ENCODE measurements at regions not wholly inside any gene's neighbourhood (a gene's known extent, or its start where the extent isn't known, plus 50 kb on each side); places are given as distances from the start of the nearest gene placed in this dataset.

- DNase-seq, result no peak
Observed at GRCh38 chr14:48973151-48973550, 613.0 kb downstream of the RPS29 start.

DNA sequence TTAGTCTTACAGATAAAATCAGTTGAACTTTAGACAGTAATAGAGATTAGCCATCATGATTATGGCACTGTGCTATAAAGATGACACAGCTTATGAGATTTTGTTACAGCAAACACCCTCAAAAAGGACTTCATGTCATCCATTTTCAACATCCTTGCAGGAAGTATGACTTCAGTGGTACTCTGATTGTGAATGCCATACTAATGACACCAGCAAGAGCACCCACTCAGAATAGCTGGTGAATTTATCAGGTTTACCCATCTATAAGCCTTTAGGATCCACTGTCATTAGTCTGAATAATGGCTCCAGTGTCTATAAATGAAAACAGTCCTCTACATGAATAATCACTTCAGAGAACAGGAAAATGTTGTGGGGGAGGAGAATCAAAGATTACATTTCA is 615.2 kb downstream of the RPS29 start:
- DNase-seq, result no peak

DNA sequence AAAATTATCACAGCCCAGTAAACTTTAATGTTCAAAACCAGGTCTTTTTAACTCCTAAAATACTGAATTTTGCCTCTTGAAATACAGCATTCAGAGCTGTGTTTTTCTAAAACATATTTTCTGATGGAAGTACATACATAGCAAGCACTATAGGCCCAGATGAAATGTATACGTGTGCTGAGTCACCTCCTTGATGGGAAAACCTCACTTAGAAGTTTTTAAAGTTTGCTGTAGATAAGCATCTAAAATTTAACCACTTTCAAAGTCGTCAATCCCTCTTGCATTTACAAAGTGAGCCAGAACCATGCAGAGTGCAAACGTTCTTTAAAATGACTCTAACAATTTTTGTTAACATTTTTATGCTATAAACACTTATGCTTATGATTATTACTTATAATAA is 618.8 kb downstream of the RPS29 start:
- no peak for DNase-seq

DNA sequence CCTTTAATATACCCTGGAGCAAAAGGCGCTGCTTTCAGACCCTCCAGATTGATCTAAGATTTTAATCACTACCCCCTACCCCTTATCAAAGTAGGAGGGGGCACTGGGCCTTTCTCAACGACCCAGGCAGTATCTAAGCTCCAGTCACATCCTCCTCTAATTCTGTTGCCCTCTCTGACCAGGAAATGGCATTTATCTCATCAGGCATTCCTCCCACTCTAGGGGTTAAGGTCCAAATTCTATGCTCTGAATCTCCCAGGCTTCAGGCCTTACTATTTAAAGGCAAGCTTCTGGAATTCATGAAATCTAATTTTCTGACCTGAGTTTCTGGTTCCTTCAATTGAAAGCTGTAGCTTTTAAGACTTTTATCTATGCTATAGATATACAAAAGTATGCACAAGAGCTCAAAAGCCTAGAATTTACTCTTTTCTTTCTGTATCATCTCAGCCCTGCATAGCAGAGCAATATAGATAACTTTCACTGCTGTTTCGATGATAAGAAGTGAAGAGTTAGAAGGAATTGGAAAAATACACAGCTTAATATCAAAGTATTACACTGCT is 622.9 kb downstream of the RPS29 start:
- no peak for DNase-seq

DNA sequence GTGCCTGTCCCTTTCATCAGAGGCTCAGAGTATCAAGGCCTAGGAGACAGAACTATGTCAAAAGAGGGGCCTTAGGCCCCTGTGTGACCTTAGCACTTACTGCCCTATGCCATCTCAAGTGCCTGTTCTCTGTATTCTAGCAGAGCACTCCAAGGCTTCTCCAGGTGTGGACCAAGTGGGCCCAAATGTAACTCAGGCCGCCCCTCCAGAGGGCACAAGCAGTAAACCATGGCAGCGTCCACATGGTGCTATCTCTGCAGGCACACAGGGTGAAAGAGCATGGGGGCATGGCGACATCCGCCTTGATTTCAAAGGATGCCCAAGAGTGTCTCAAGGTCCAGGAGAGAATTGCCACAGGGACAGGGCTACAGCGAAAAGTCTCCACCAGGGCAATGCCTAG is 628.7 kb downstream of the RPS29 start:
- no peak for DNase-seq

DNA sequence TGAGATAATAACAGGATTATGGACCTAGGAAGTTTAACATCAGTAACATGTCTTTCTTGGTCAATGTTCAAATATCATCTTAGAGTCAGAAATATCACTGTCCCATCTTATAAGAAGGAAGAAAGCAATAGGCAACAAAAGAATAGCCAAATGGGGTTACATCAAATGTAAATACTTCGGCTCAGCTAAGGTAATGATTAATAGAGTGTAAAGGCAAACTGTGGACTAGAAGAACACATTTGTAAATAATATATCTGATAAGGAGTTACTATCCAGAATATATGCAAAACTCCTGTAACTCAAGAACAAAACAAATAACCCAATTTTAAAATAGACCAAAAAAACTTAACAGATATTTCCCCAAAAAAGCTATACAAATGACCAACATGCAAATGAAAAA is 630.3 kb downstream of the RPS29 start:
- DNase-seq, result no peak

- no peak for DNase-seq
Observed at GRCh38 chr14:48954446-48954845, 631.7 kb downstream of the RPS29 start.

GRCh38 chr14:48944809-48945208 is 641.4 kb downstream of the RPS29 start:
- DNase-seq, result no peak

DNA sequence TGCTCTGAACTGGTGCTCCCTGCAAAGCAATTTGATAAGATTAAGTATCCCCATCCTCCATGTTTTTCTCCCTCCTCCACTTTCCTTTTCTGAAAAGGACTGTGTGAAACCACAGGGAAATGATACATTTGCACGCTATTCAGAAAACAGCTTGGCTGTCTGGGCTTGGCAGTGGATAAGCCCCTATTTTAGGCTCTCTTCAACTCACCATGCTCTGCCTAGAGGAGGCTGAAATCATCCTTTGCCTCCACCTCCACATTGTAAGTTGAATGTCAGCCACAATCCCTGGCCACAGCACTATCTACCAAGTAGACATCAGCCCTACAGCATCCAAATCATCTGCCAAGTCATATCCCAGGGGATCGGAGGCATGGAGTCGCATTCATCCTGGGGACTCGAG is 642.3 kb downstream of the RPS29 start:
- DNase-seq, result no peak

- DNase-seq, result no peak
Observed at GRCh38 chr14:48937541-48938195, 648.5 kb downstream of the RPS29 start.

DNA sequence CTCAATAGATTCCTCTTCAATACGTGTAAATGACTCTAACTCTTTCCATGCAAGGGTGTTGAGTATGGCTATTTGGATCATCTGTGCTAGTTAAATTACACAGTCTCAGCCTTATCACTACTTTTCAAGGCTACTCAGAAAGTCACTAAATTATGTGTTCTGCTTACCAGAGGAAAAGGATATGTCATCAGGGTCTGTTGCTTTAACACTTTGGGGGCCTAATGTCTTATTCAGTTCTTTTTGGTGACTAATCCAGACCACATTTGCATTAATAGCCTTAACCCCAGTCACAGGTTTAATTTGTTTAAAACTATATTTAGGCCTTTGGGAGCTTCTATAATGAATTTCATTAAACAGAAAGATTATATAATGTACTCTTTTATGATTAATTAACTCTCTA is 649.3 kb downstream of the RPS29 start:
- DNase-seq, result no peak

- DNase-seq, result no peak
Observed at GRCh38 chr14:48936362-48936761, 649.8 kb downstream of the RPS29 start.

GRCh38 chr14:48925184-48925583 is 661.0 kb downstream of the RPS29 start:
- DNase-seq, result no peak

GRCh38 chr14:48914921-48915320 is 671.3 kb downstream of the RPS29 start:
- DNase-seq, result no peak

- no peak for DNase-seq
Observed at GRCh38 chr14:48914382-48914781, 671.8 kb downstream of the RPS29 start.

- no peak for DNase-seq
Observed at GRCh38 chr14:48900565-48900964, 685.6 kb downstream of the RPS29 start.

GRCh38 chr14:48890333-48890732 is 695.8 kb downstream of the RPS29 start:
- no peak for DNase-seq

DNA sequence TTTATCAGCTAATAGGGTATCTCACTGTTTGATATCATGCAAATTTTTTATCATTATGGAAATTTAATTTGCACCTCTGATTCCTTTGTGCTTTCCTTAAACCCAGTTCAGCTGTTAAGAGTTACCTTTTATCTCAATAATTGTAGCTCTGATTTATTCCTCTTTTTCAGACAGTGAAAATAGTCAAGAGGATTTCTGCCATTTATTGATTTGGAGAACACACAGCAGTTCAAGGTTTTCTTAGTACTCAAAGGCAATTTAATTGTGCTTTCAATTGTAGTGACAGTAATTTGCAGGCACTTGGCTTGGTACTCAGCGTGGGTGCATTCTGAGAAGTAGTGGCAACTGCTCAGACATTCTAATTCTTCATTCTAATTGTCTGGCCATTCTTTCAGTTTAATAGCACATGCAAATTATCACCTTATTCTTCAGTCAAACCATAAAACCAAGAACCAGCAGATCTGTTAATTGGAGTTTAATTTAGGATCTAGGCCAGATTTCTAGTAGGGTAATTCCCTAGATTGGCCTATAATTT is 709.3 kb downstream of the RPS29 start:
- DNase-seq, result no peak

DNA sequence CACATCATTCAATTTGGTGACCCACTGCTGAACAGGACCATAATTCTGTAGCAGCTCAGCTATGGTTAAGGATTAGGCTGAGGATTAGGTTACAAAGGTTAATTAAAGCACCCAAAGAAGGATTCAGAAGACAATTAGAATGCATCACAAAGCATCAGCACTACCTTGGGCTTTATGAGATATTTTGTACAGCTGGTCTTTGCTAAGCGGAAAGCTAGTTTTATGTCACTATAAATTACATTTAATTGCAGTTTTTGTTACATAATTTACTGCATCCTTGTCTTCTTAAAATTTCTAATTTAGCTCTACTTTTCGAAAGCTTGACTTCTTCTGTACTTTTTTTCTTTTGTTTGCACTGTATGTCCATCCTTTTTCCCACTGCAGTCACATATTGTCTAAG is 711.5 kb downstream of the RPS29 start:
- DNase-seq, result no peak

DNA sequence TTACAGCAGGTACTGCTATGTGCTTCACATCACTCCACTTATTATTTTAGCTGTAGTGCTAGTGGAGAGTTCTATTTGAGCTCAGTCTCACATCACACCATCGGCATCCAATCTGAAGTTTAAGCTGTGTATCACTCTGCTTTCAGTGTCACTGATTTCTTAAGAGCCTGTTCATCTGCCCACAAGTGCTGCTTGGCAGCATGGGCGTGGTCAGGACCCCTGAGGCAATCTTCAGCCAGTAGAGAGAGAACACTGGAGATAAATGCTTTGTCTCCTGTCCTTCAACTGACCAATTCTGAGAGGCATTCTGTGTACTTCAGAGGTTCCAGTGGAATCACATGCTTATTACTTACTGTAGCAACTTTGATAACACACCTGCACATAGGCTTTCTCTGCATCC is 728.8 kb downstream of the RPS29 start:
- DNase-seq, result no peak

GRCh38 chr14:48853159-48853558 is 733.0 kb downstream of the RPS29 start:
- DNase-seq, result no peak

- no peak for DNase-seq
Observed at GRCh38 chr14:48849741-48850322, 736.3 kb downstream of the RPS29 start.

- no peak for DNase-seq
Observed at GRCh38 chr14:48842785-48843184, 743.4 kb downstream of the RPS29 start.

GRCh38 chr14:48826058-48826457 is 760.1 kb downstream of the RPS29 start:
- DNase-seq, result no peak

DNA sequence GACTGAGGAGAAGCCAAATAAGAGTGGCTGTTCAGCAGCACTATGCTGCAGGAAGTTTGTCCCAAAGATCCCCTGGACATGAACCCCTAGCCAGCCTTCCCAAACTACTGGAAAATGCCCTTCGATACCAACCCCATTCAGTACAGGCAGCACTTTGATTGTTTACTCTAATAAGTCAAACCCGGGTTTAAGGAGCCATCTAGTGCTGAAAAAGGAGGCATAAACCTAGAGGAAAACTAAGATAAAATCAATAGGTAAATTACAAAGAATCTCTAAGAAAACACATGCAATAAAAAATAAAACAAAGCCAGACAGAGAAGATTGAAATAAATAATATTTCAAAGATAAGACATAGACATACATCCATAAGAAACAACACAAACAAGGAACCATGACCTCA is 771.6 kb downstream of the RPS29 start:
- DNase-seq, result no peak
